ENCODE measurements at regions not wholly inside any gene's neighbourhood (a gene's known extent, or its start where the extent isn't known, plus 50 kb on each side); places are given as distances from the start of the nearest gene placed in this dataset.
"Not testable (repeated sequence)": the region's sequence is repeated elsewhere in the genome, so short reads cannot be mapped to it uniquely, and the experiment has no call there.

GRCh38 chr4:134702374-134702773, 500.8 kb upstream of the PABPC4L start:
- intact Hi-C loops (cut with DNase I) = no loop called here
- DNase-seq (ENCODE audit: missing footprints) (no peak), ATAC-seq (no peak)

GRCh38 chr4:134700251-134700650, 498.7 kb upstream of the PABPC4L start:
- DNase-seq (ENCODE audit: missing footprints) (no peak), ATAC-seq (no peak)
- intact Hi-C loops (cut with DNase I) = no loop called here

GRCh38 chr4:134698831-134699230, 497.2 kb upstream of the PABPC4L start:
- intact Hi-C loops (cut with DNase I) = not testable (repeated sequence)

GRCh38 chr4:134695433-134695832, 493.8 kb upstream of the PABPC4L start:
- DNase-seq (ENCODE audit: missing footprints) (no peak), ATAC-seq (no peak)
- intact Hi-C loops (cut with DNase I) = no loop called here

More at GRCh38 chr4:134698831-134699230, 497.2 kb upstream of the PABPC4L start:
- not testable (repeated sequence) for DNase-seq (ENCODE audit: missing footprints); ATAC-seq

- ATAC-seq = no peak
- no peak for DNase-seq (ENCODE audit: missing footprints)
- intact Hi-C loops (cut with DNase I) = no loop called here
Observed at GRCh38 chr4:134691915-134692314, 490.3 kb upstream of the PABPC4L start.

- intact Hi-C loops (cut with DNase I) = no loop called here
- no peak for ATAC-seq
- DNase-seq (ENCODE audit: missing footprints) = no peak
Observed at GRCh38 chr4:134687646-134688628, 486.3 kb upstream of the PABPC4L start.

GRCh38 chr4:134677209-134677814, 475.7 kb upstream of the PABPC4L start:
- ATAC-seq (no peak), DNase-seq (ENCODE audit: missing footprints) (no peak)
- intact Hi-C loops (cut with DNase I) = no loop called here

GRCh38 chr4:134668237-134668636, 466.6 kb upstream of the PABPC4L start:
- intact Hi-C loops (cut with DNase I) = no loop called here
- DNase-seq (ENCODE audit: missing footprints) (no peak), ATAC-seq (no peak)

GRCh38 chr4:134666640-134667039, 465.1 kb upstream of the PABPC4L start:
- DNase-seq (ENCODE audit: missing footprints) = no peak
- intact Hi-C loops (cut with DNase I) = no loop called here
- no peak for ATAC-seq

GRCh38 chr4:134665429-134665828, 463.8 kb upstream of the PABPC4L start:
- intact Hi-C loops (cut with DNase I) = no loop called here
- ATAC-seq = no peak

GRCh38 chr4:134663742-134664141, 462.2 kb upstream of the PABPC4L start:
- DNase-seq (ENCODE audit: missing footprints) (no peak), ATAC-seq (no peak)
- intact Hi-C loops (cut with DNase I) = no loop called here

More at GRCh38 chr4:134665429-134665828, 463.8 kb upstream of the PABPC4L start:
- DNase-seq (ENCODE audit: missing footprints) = no peak

- ATAC-seq (no peak), DNase-seq (ENCODE audit: missing footprints) (no peak)
- intact Hi-C loops (cut with DNase I) = no loop called here
Observed at GRCh38 chr4:134650461-134650860, 448.9 kb upstream of the PABPC4L start.

GRCh38 chr4:134645778-134646177, 444.2 kb upstream of the PABPC4L start:
- no peak for DNase-seq (ENCODE audit: missing footprints)
- intact Hi-C loops (cut with DNase I) = no loop called here
- ATAC-seq = no peak

- intact Hi-C loops (cut with DNase I) = no loop called here
- ATAC-seq = no peak
Observed at GRCh38 chr4:134636338-134637051, 434.9 kb upstream of the PABPC4L start.

GRCh38 chr4:134634301-134634700, 432.7 kb upstream of the PABPC4L start:
- ATAC-seq = no peak
- intact Hi-C loops (cut with DNase I) = no loop called here
- DNase-seq (ENCODE audit: missing footprints) = no peak

More at GRCh38 chr4:134636338-134637051, 434.9 kb upstream of the PABPC4L start:
- DNase-seq (ENCODE audit: missing footprints) = no peak

- intact Hi-C loops (cut with DNase I) = no loop called here
- no peak for ATAC-seq
- no peak for DNase-seq (ENCODE audit: missing footprints)
Observed at GRCh38 chr4:134632056-134632455, 430.5 kb upstream of the PABPC4L start.

- ATAC-seq (no peak), DNase-seq (ENCODE audit: missing footprints) (no peak)
- intact Hi-C loops (cut with DNase I) = no loop called here
Observed at GRCh38 chr4:134628066-134628465, 426.5 kb upstream of the PABPC4L start.

- intact Hi-C loops (cut with DNase I) = no loop called here
- DNase-seq (ENCODE audit: missing footprints) (no peak), ATAC-seq (no peak)
Observed at GRCh38 chr4:134627366-134627765, 425.8 kb upstream of the PABPC4L start.

- DNase-seq (ENCODE audit: missing footprints) = no peak
- intact Hi-C loops (cut with DNase I) = no loop called here
- no peak for ATAC-seq
Observed at GRCh38 chr4:134624365-134624764, 422.8 kb upstream of the PABPC4L start.

All from Right ventricle myocardium inferior (tissue), 1 donor.